Fibroblast of skin of left biceps (primary cell): ENCODE measurements at regions not wholly inside any gene's neighbourhood (a gene's known extent, or its start where the extent isn't known, plus 50 kb on each side); places are given as distances from the start of the nearest gene placed in this dataset.

Source experiments
- DNase-seq, 2 experiments: peaks; one replicate each; pipeline ENCODE4 v3.0.0-alpha.2; 2013; ENCODE audit warnings: low read depth in 2 of 2

- no peak for DNase-seq
These were observed 151.6 kb upstream of the PRSS58 start for GRCh38 chr7:142409471-142409870.

- DNase-seq: no peak
These were observed 150.9 kb upstream of the PRSS58 start for GRCh38 chr7:142408794-142409193.

- DNase-seq: no peak
These were observed 150.2 kb upstream of the PRSS58 start for GRCh38 chr7:142407939-142408570.

GRCh38 chr7:142405122-142405765 lies 147.4 kb upstream of the PRSS58 start:
- DNase-seq: no peak

GRCh38 chr7:142401951-142402350 lies 144.1 kb upstream of the PRSS58 start:
- DNase-seq: no peak

GRCh38 chr7:142400042-142400533 lies 142.2 kb upstream of the PRSS58 start:
- DNase-seq: no peak

- DNase-seq: no peak
These were observed 133.5 kb upstream of the PRSS58 start for GRCh38 chr7:142391191-142391992.

- DNase-seq: no peak
These were observed 131.7 kb upstream of the PRSS58 start for GRCh38 chr7:142389544-142389943.

GRCh38 chr7:142385491-142386340 lies 127.9 kb upstream of the PRSS58 start:
- peak; percentile 42 to 45 for DNase-seq

- DNase-seq: peak; percentile 43
These were observed 126.7 kb upstream of the PRSS58 start for GRCh38 chr7:142384493-142384922.

- no peak for DNase-seq
These were observed 126.1 kb upstream of the PRSS58 start for GRCh38 chr7:142383841-142384492.

GRCh38 chr7:142381727-142382390 lies 124.0 kb upstream of the PRSS58 start:
- DNase-seq: no peak

- DNase-seq: no peak
These were observed 122.2 kb upstream of the PRSS58 start for GRCh38 chr7:142380069-142380468.

- no peak for DNase-seq
These were observed 121.5 kb upstream of the PRSS58 start for GRCh38 chr7:142379201-142379885.

- no peak for DNase-seq
These were observed 119.7 kb upstream of the PRSS58 start for GRCh38 chr7:142377567-142377966.

GRCh38 chr7:142376356-142376997 lies 118.6 kb upstream of the PRSS58 start:
- no peak for DNase-seq

GRCh38 chr7:142375710-142376313 lies 118.0 kb upstream of the PRSS58 start:
- DNase-seq: no peak

GRCh38 chr7:142372727-142373126 lies 114.9 kb upstream of the PRSS58 start:
- DNase-seq: no peak
